Muscle of leg (tissue), 3 donors: ENCODE measurements at regions not wholly inside any gene's neighbourhood (a gene's known extent, or its start where the extent isn't known, plus 50 kb on each side); places are given as distances from the start of the nearest gene placed in this dataset.

Source experiments
- DNase-seq: peaks from one replicate; pipeline ENCODE4 v3.0.0; 2013
- H3K27ac ChIP-seq: one replicate; pipeline ENCODE4 v1.5.1; 2013; ENCODE audit warnings: mild to moderate bottlenecking, low read length, control low read depth
- H3K27me3 ChIP-seq: one replicate; pipeline ENCODE4 v1.6.1; 2013; ENCODE audit warnings: low read length; ENCODE audit not compliant: control insufficient read depth, insufficient read depth
- H3K36me3 ChIP-seq: one replicate; pipeline ENCODE4 v1.6.1; 2013; ENCODE audit warnings: low read length; ENCODE audit not compliant: control insufficient read depth, insufficient read depth
- H3K4me1 ChIP-seq: one replicate; pipeline ENCODE4 v1.6.1; 2013; ENCODE audit warnings: low read length; ENCODE audit not compliant: control insufficient read depth, insufficient read depth
- H3K4me3 ChIP-seq: one replicate; pipeline ENCODE4 v1.5.1; 2013; ENCODE audit warnings: low read length, control low read depth
- H3K9me3 ChIP-seq: replicated peaks from 2 replicates; pipeline ENCODE4 v1.6.1; 2013; ENCODE audit warnings: low read depth, low read length; ENCODE audit not compliant: control insufficient read depth
- WGBS: methylation state at CpG from one replicate; pipeline ENCODE4 v1.1.5; 2013; ENCODE audit warnings: missing lambda C conversion rate; ENCODE audit not compliant: insufficient coverage; 5-methylcytosine and 5-hydroxymethylcytosine counted together

GRCh38 chr5:133706506-133707430, 94.4 kb upstream of the FSTL4 start:
- 63% methylated on average over 5 of the region's 10 CpGs for WGBS
- peaks cover 21% of the 10 kb centered on the region for H3K4me1 ChIP-seq
- DNase-seq = peak; percentile 6
- no peak overlapping the region for H3K4me3 ChIP-seq
- no peaks in the 10 kb centered on the region for H3K36me3 ChIP-seq
- H3K9me3 ChIP-seq = no peaks in the 10 kb centered on the region
- H3K27me3 ChIP-seq = peaks cover 2% of the 10 kb centered on the region
- no peak overlapping the region for H3K27ac ChIP-seq

GRCh38 chr5:133705331-133705730, 93.0 kb upstream of the FSTL4 start:
- DNase-seq = no peak
- WGBS = 93% methylated on average over 3 of the region's 3 CpGs
- no peaks in the 10 kb centered on the region for H3K27me3 ChIP-seq
- no peaks in the 10 kb centered on the region for H3K36me3 ChIP-seq
- no peak overlapping the region for H3K27ac ChIP-seq
- no peaks in the 10 kb centered on the region for H3K9me3 ChIP-seq
- no peak overlapping the region for H3K4me3 ChIP-seq
- H3K4me1 ChIP-seq = peaks cover 21% of the 10 kb centered on the region

DNA sequence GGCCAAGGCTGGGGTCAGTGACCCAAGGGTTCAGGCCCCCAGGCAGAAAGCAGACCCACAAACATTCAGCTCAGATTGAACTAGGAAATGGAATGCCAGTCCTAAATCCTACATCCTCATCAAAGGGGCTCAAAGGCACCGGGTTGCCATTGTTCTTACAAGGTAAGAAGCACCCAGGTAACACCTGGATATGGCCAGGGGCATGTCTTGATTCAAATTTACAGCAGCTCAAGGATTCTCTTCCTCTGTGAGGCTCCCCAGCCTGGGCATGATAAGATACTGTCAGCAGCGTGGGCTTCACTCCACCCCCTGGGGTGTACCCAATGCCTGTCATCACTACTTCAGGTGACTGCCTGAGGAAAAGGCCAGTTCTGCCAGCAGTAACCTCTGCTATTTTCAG, 92.1 kb upstream of the FSTL4 start:
- H3K27me3 ChIP-seq = no peaks in the 10 kb centered on the region
- no peak for DNase-seq
- H3K36me3 ChIP-seq = no peaks in the 10 kb centered on the region
- no peak overlapping the region for H3K27ac ChIP-seq
- no peak overlapping the region for H3K4me3 ChIP-seq
- peaks cover 17% of the 10 kb centered on the region for H3K4me1 ChIP-seq
- WGBS = 85% methylated on average over 2 of the region's 2 CpGs
- no peaks in the 10 kb centered on the region for H3K9me3 ChIP-seq

GRCh38 chr5:133703935-133704334, 91.6 kb upstream of the FSTL4 start:
- Histone ChIP-seq H3K4me3 (no peak overlapping the region), H3K9me3 (no peaks in the 10 kb centered on the region), H3K27ac (no peak overlapping the region), H3K36me3 (no peaks in the 10 kb centered on the region), H3K4me1 (peaks cover 12% of the 10 kb centered on the region), H3K27me3 (no peaks in the 10 kb centered on the region)
- DNase-seq = no peak
- no CpG with 5 or more reads among the region's 1 CpG for WGBS

- H3K27ac ChIP-seq = no peak overlapping the region
- H3K9me3 ChIP-seq = no peaks in the 10 kb centered on the region
- DNase-seq = no peak
- H3K27me3 ChIP-seq = no peaks in the 10 kb centered on the region
- H3K4me3 ChIP-seq = no peak overlapping the region
- WGBS = 70% methylated on average over 13 of the region's 15 CpGs
- peaks cover 5% of the 10 kb centered on the region for H3K4me1 ChIP-seq
- no peaks in the 10 kb centered on the region for H3K36me3 ChIP-seq
Measured at GRCh38 chr5:133702791-133703770, 90.7 kb upstream of the FSTL4 start.

DNA sequence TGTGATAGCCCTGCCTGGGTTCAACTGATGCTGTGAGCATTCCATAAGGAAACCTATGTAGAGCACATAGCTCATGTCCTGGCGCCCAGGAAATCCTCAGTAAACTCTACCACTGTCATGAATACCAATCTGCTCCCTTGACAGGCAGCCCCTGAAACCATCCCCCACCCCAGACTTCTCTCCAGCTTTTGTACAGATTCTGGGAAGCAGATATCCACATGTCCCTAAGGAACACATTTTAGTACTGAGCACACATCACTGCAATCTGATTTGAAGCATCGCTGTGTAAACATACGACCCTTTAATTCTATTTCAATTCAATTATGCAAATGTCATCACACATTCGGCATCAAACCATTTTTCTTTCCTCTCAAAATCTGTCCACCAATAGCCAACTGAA, 89.5 kb upstream of the FSTL4 start:
- Histone ChIP-seq H3K9me3 (no peaks in the 10 kb centered on the region), H3K4me1 (no peaks in the 10 kb centered on the region), H3K4me3 (no peak overlapping the region), H3K36me3 (no peaks in the 10 kb centered on the region), H3K27ac (no peak overlapping the region), H3K27me3 (no peaks in the 10 kb centered on the region)
- DNase-seq = no peak
- WGBS = 83% methylated on average over 4 of the region's 4 CpGs

GRCh38 chr5:133700251-133700650, 87.9 kb upstream of the FSTL4 start:
- WGBS = 79% methylated on average over 2 of the region's 2 CpGs
- Histone ChIP-seq H3K4me1 (no peaks in the 10 kb centered on the region), H3K9me3 (no peaks in the 10 kb centered on the region), H3K27ac (no peak overlapping the region), H3K27me3 (no peaks in the 10 kb centered on the region), H3K36me3 (no peaks in the 10 kb centered on the region), H3K4me3 (no peak overlapping the region)
- no peak for DNase-seq

DNA sequence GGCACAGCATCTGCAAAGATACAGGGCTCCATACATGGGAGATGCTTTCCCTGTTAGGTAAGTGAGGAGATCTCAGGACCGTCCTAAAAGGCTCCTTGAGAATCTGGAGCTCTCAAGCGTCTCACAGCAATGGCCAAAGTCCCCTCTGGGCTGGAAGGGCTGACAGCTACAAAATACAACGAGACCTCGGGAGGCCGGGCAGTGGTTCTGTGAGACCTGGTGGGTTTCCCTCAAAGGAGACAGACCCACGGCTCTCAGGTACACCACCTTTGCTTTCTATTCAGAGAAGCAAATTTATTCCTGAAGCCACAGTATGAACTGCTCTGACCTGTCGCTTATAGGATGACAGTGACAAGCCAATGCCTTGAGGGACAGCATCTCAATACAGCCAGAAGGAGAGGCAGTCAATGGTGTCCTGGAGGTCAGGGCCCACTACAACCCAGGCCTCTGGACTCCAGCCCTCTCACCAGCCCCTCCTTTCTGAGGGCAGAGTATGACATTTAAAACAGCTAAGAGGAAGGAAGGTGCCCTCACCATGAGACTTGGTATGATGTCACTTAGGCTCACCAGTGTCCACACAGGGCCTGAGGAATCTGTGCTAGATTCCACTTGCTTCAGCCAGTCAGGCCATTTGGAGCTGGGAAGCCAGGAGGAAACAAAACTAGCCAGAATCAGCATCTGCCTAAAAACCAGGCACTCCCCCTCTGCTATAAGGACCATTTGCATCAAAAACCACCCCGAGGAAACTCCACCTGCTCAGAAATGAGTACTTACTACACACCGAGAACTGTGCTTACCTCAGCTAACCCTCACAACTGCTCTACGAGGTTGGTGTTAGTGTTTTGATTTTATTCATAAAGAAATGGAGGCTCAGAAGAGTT, 86.5 kb upstream of the FSTL4 start:
- H3K27ac ChIP-seq = no peak overlapping the region

DNA sequence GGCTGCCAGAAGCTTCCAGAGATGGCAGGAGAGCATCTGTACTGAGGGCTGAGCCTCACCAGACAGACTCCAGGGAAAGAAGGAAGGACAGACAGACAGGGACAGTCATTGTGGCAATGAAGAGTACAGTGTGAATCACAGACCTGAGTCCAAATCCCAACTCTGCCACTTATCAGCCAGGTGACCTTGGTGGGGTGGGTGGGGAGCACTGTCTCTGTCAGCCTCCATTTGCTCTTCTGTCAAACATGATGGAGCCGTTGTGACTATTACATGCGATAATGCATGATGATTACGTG, 85.9 kb upstream of the FSTL4 start:
- DNase-seq = no peak
- 77% methylated on average over 3 of the region's 3 CpGs for WGBS
- Histone ChIP-seq H3K4me3 (no peak overlapping the region), H3K4me1 (no peaks in the 10 kb centered on the region), H3K9me3 (no peaks in the 10 kb centered on the region), H3K27ac (no peak overlapping the region), H3K36me3 (no peaks in the 10 kb centered on the region), H3K27me3 (peaks cover 2% of the 10 kb centered on the region)

More for the DNA sequence above, 86.5 kb upstream of the FSTL4 start:
- Histone ChIP-seq H3K4me3 (no peak overlapping the region), H3K27me3 (peaks cover 2% of the 10 kb centered on the region), H3K9me3 (no peaks in the 10 kb centered on the region), H3K4me1 (no peaks in the 10 kb centered on the region), H3K36me3 (no peaks in the 10 kb centered on the region)
- DNase-seq = no peak
- 89% methylated on average over 7 of the region's 10 CpGs for WGBS
